Kidney (tissue), 13 donors: ENCODE measurements at regions not wholly inside any gene's neighbourhood (a gene's known extent, or its start where the extent isn't known, plus 50 kb on each side); places are given as distances from the start of the nearest gene placed in this dataset.
"Not testable (repeated sequence)": the region's sequence is repeated elsewhere in the genome, so short reads cannot be mapped to it uniquely, and the experiment has no call there.

ENCODE experiments used
- DNase-seq, 5 donors: peaks; one replicate each; pipeline ENCODE4 v3.0.0-alpha.2; 2013 to 2020
- FAIRE-seq: peaks from 2 replicates; lab custom pipeline; 2012; peaks lifted over from hg19 to GRCh38; lab: Jason Lieb, UNC
- H3K27ac ChIP-seq, 2 donors: one replicate each; pipeline ENCODE4 v1.7.0; 2013; ENCODE audit warnings: low read depth in 2 of 2, low read length in 2 of 2, inconsistent platforms in 1 of 2
- H3K27me3 ChIP-seq: one replicate; pipeline ENCODE4 v1.7.1; 2013; ENCODE audit warnings: low read length, inconsistent platforms; ENCODE audit not compliant: control insufficient read depth, insufficient read depth
- H3K36me3 ChIP-seq, 3 donors: one replicate each; pipeline versions ENCODE4 v1.7.0 to v1.7.1; 2013; ENCODE audit warnings: low read length in 3 of 3, control low read depth in 1 of 3, inconsistent platforms in 1 of 3; ENCODE audit not compliant: insufficient read depth in 3 of 3, control insufficient read depth in 2 of 3
- H3K4me1 ChIP-seq, 3 donors: one replicate each; pipeline versions ENCODE4 v1.7.0 to v1.7.1; 2013; ENCODE audit warnings: low read length in 3 of 3, inconsistent platforms in 1 of 3, low read depth in 1 of 3; ENCODE audit not compliant: control insufficient read depth in 2 of 3, insufficient read depth in 2 of 3
- H3K4me3 ChIP-seq, 3 donors: one replicate each; pipeline versions ENCODE4 v1.7.0 to v1.8.1; 2013; ENCODE audit warnings: low read length in 3 of 3, control low read depth in 1 of 3, inconsistent platforms in 1 of 3
- H3K9ac ChIP-seq, 3 donors: one replicate each; pipeline versions ENCODE4 v1.7.0 to v1.7.1; 2013; ENCODE audit warnings: low read length in 3 of 3, control low read depth in 1 of 3, inconsistent platforms in 1 of 3
- H3K9me3 ChIP-seq, 3 donors: one replicate each; pipeline versions ENCODE4 v1.7.0 to v1.7.1; 2013; ENCODE audit warnings: low read length in 3 of 3, control low read depth in 1 of 3, inconsistent platforms in 1 of 3; ENCODE audit not compliant: control insufficient read depth in 2 of 3, insufficient read depth in 1 of 3
- CTCF ChIP-seq: IDR thresholded peaks from 3 replicates; pipeline ENCODE4 v1.5.1; 2012; ENCODE audit warnings: mild to moderate bottlenecking, moderate library complexity, borderline replicate concordance; ENCODE audit not compliant: insufficient read depth; ENCODE audit errors: extremely low read depth
- intact Hi-C: fragments of 100-400 bp; cut with DNase I; formaldehyde crosslinking; loops from one replicate; pipeline ENCODE4 v1.11.1; 2022
- donor health status: control.
- donor health status: control.
- donor health status: control.
- donor health status: control.
- donor health status: control.
- donor health status: DM: yes; HTN: yes; CAD: no.
- donor health status: Normal renal cell carcinoma (clear cell type).

DNA sequence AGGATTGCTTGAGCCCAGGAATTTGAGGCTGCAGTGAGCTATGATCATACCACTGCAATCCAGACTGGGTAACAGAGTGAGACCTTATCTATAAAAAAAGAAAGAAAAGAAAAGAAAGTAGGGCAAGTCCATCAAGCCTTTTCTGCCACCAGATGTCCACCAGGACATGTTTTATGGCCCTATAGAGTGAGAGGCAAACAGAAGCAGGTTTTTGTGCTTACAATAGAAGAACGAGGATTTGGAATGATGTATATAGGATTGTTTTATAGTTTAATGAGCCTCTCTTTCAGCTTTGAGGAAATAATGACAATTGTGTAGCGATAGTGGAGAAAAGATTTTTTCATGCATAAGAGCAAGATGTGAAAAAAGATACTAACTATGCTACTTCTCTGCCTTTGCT lies 480.5 kb downstream of the KLF12 start:
- TF ChIP-seq CTCF: no peak
- intact Hi-C loops: no loop called here

DNA sequence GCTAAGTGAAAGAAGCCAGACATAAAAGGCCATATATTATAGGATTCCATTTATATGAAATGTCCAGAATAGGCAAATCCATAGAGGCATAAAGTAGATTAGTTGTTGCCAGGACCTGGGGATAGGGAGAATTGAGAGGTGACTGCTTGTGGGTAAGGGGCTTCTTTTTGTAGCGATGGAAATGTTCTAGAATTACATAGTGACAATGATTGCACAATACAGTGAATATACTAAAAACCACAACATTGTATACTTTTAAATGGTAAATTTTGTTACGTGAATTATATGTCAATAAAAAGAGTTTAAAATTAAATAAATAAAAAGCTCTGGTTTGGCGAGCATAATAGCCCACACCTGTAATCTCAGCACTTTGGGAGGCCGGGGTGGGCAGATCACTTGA lies 486.8 kb downstream of the KLF12 start:
- Histone ChIP-seq H3K4me1 (no peaks in the 10 kb centered on the region), H3K9ac (no peak overlapping the region), H3K9me3 (peaks cover 0 to 6% (median 0%) of the 10 kb centered on the region in 3 donors), H3K27ac (no peak overlapping the region), H3K36me3 (no peaks in the 10 kb centered on the region), H3K4me3 (no peak overlapping the region), H3K27me3 (no peaks in the 10 kb centered on the region)
- intact Hi-C loops: no loop called here
- no peak for TF ChIP-seq CTCF
- no peak for DNase-seq
- FAIRE-seq: no peak

More for the DNA sequence above, 480.5 kb downstream of the KLF12 start:
- Histone ChIP-seq H3K27ac (no peak overlapping the region), H3K36me3 (no peaks in the 10 kb centered on the region), H3K27me3 (no peaks in the 10 kb centered on the region), H3K9me3 (no peaks in the 10 kb centered on the region), H3K4me1 (no peaks in the 10 kb centered on the region), H3K4me3 (no peak overlapping the region), H3K9ac (no peak overlapping the region)
- DNase-seq (no peak), FAIRE-seq (no peak)

GRCh38 chr13:73640476-73641179 lies 493.6 kb downstream of the KLF12 start:
- DNase-seq, H3K36me3 ChIP-seq, H3K9me3 ChIP-seq, H3K27ac ChIP-seq, FAIRE-seq, H3K27me3 ChIP-seq, H3K4me3 ChIP-seq, intact Hi-C loops, H3K9ac ChIP-seq, H3K4me1 ChIP-seq: not testable (repeated sequence)

- intact Hi-C loops: no loop called here
- DNase-seq (no peak), FAIRE-seq (no peak)
- H3K27me3 ChIP-seq: no peaks in the 10 kb centered on the region
- H3K27ac ChIP-seq: no peak overlapping the region
- no peaks in the 10 kb centered on the region for H3K4me1 ChIP-seq
- no peaks in the 10 kb centered on the region for H3K9me3 ChIP-seq
- H3K9ac ChIP-seq: no peak overlapping the region
- H3K36me3 ChIP-seq: no peaks in the 10 kb centered on the region
- H3K4me3 ChIP-seq: no peak overlapping the region
- no peak for TF ChIP-seq CTCF
Measured at GRCh38 chr13:73635166-73635787, 498.9 kb downstream of the KLF12 start.
